Loucy (cell line): ENCODE measurements at regions not wholly inside any gene's neighbourhood (a gene's known extent, or its start where the extent isn't known, plus 50 kb on each side); places are given as distances from the start of the nearest gene placed in this dataset.

ENCODE experiments used
- EZH2phosphoT487 ChIP-seq: fragments of 200-600 bp; IDR thresholded peaks from 2 replicates; pipeline ENCODE4 v1.6.1; 2018; ENCODE audit warnings: antibody characterized with exemption, mild to moderate bottlenecking, moderate library complexity, borderline replicate concordance
- TF ChIP-seq, protein P1 (sequence below): fragments of 200-600 bp; sonication (generic); conservative IDR thresholded peaks from 2 replicates; pipeline ENCODE4 v1.5.1; 2014; ENCODE audit warnings: mild to moderate bottlenecking, antibody characterized with exemption, low read length

DNA sequence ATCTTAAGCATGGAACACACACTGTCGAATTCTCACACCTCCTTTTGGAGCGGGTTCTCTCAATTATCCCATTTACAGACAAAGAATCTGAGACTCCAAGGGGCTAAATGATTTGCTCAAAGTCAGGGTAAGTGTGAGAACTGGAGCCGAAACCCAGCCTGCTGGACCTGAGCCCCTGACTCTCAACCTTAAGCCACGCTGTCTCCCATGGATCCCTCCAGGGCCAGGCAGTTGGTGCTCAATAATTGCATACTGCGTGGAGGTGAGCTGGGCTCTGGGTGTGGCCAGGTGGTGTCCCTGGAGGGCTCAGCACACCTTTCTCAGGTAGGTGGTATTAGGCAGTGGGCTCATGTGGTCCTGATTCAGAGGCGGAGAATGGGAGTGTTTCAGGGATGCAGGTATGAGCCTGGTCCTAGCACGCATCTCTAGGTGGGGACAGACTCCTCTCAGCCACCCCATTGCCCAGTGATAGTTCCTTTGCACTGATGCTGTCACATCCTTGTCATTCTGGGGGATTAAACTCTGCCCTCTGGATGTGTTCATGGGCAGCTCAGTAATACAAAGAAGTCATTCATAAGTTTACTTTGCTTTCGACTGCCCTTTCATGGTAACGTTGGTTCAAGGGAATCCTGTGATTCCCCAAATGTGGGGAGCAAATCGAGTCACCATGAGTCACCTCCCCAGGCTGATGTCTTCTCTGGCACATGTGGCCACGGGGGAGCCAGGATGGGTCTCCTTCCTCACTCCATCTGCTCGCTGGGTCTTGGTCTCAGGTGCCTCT, 399.5 kb upstream of the TNRC6C start:
- TF ChIP-seq, protein P1, sequence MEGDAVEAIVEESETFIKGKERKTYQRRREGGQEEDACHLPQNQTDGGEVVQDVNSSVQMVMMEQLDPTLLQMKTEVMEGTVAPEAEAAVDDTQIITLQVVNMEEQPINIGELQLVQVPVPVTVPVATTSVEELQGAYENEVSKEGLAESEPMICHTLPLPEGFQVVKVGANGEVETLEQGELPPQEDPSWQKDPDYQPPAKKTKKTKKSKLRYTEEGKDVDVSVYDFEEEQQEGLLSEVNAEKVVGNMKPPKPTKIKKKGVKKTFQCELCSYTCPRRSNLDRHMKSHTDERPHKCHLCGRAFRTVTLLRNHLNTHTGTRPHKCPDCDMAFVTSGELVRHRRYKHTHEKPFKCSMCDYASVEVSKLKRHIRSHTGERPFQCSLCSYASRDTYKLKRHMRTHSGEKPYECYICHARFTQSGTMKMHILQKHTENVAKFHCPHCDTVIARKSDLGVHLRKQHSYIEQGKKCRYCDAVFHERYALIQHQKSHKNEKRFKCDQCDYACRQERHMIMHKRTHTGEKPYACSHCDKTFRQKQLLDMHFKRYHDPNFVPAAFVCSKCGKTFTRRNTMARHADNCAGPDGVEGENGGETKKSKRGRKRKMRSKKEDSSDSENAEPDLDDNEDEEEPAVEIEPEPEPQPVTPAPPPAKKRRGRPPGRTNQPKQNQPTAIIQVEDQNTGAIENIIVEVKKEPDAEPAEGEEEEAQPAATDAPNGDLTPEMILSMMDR = no peak
- no peak for TF ChIP-seq EZH2phosphoT487
